Suppressor macrophage treated with lipopolysaccharide for 4 hours (primary cell): ENCODE measurements at regions not wholly inside any gene's neighbourhood (a gene's known extent, or its start where the extent isn't known, plus 50 kb on each side); places are given as distances from the start of the nearest gene placed in this dataset.
"Not testable (repeated sequence)": the region's sequence is repeated elsewhere in the genome, so short reads cannot be mapped to it uniquely, and the experiment has no call there.

Experiments used
- DNase-seq: peaks from one replicate; pipeline ENCODE4 v3.0.0-alpha.2; 2020

- no peak for DNase-seq
Measured at GRCh38 chr2:219727771-219728429, 100.5 kb downstream of the SLC4A3 start.

GRCh38 chr2:219728991-219729487 is 101.6 kb downstream of the SLC4A3 start:
- no peak for DNase-seq

- DNase-seq: no peak
Measured at GRCh38 chr2:219731173-219731572, 103.7 kb downstream of the SLC4A3 start.

- DNase-seq: no peak
Measured at GRCh38 chr2:219733106-219733505, 105.7 kb downstream of the SLC4A3 start.

- DNase-seq: no peak
Measured at GRCh38 chr2:219733746-219734145, 106.3 kb downstream of the SLC4A3 start.

GRCh38 chr2:219736209-219736608 is 108.8 kb downstream of the SLC4A3 start:
- peak; percentile 49 for DNase-seq

GRCh38 chr2:219737270-219737691 is 109.9 kb downstream of the SLC4A3 start:
- no peak for DNase-seq

GRCh38 chr2:219739066-219739465 is 111.6 kb downstream of the SLC4A3 start:
- no peak for DNase-seq

- DNase-seq: no peak
Measured at GRCh38 chr2:219739866-219740440, 112.5 kb downstream of the SLC4A3 start.

- DNase-seq: no peak
Measured at GRCh38 chr2:219743548-219743947, 116.1 kb downstream of the SLC4A3 start.

- no peak for DNase-seq
Measured at GRCh38 chr2:219744066-219744465, 116.6 kb downstream of the SLC4A3 start.

GRCh38 chr2:219744600-219744999 is 117.2 kb downstream of the SLC4A3 start:
- DNase-seq: no peak

GRCh38 chr2:219747637-219748036 is 120.2 kb downstream of the SLC4A3 start:
- DNase-seq: no peak

- DNase-seq: no peak
Measured at GRCh38 chr2:219748671-219749570, 121.5 kb downstream of the SLC4A3 start.

GRCh38 chr2:219751121-219751520 is 123.7 kb downstream of the SLC4A3 start:
- not testable (repeated sequence) for DNase-seq

- DNase-seq: no peak
Measured at GRCh38 chr2:219752726-219753125, 125.3 kb downstream of the SLC4A3 start.

- no peak for DNase-seq
Measured at GRCh38 chr2:219758907-219759680, 131.7 kb downstream of the SLC4A3 start.

- no peak for DNase-seq
Measured at GRCh38 chr2:219759801-219760200, 132.4 kb downstream of the SLC4A3 start.

- DNase-seq: peak; percentile 13
Measured at GRCh38 chr2:219765231-219765911, 137.9 kb downstream of the SLC4A3 start.

- DNase-seq: no peak
Measured at GRCh38 chr2:219766658-219767057, 139.2 kb downstream of the SLC4A3 start.

- no peak for DNase-seq
Measured at GRCh38 chr2:219769090-219769910, 141.9 kb downstream of the SLC4A3 start.
